Mammary epithelial cell (primary cell): ENCODE measurements at regions not wholly inside any gene's neighbourhood (a gene's known extent, or its start where the extent isn't known, plus 50 kb on each side); places are given as distances from the start of the nearest gene placed in this dataset.

Source experiments
- EZH2 ChIP-seq: IDR thresholded peaks from 2 replicates; pipeline ENCODE4 v1.6.1; 2012; ENCODE audit warnings: low read length, inconsistent platforms, borderline replicate concordance
- TF ChIP-seq, protein P1 (sequence below), 2 donors: IDR thresholded peaks in 1 of 2; conservative IDR thresholded peaks in 1 of 2; 2 replicates each; pipeline ENCODE4 v1.5.1; 2011 to 2012; ENCODE audit warnings: inconsistent platforms in 2 of 2, low read length in 2 of 2, mild to moderate bottlenecking in 2 of 2, control low read depth in 1 of 2, low read depth in 1 of 2; ENCODE audit not compliant: insufficient read depth in 1 of 2; ENCODE audit errors: extremely low read depth in 1 of 2

- TF ChIP-seq, protein P1, sequence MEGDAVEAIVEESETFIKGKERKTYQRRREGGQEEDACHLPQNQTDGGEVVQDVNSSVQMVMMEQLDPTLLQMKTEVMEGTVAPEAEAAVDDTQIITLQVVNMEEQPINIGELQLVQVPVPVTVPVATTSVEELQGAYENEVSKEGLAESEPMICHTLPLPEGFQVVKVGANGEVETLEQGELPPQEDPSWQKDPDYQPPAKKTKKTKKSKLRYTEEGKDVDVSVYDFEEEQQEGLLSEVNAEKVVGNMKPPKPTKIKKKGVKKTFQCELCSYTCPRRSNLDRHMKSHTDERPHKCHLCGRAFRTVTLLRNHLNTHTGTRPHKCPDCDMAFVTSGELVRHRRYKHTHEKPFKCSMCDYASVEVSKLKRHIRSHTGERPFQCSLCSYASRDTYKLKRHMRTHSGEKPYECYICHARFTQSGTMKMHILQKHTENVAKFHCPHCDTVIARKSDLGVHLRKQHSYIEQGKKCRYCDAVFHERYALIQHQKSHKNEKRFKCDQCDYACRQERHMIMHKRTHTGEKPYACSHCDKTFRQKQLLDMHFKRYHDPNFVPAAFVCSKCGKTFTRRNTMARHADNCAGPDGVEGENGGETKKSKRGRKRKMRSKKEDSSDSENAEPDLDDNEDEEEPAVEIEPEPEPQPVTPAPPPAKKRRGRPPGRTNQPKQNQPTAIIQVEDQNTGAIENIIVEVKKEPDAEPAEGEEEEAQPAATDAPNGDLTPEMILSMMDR (conservative IDR thresholded peaks at IDR 0.05 in 1 of 2, IDR thresholded peaks at IDR 0.05 in 1 of 2; ENCODE audit: extremely low read depth in 1 of 2, insufficient read depth in 1 of 2, low read depth in 1 of 2, low read length in 2 of 2): no peak
- TF ChIP-seq EZH2: no peak
Observed at GRCh38 chrX:110448459-110448858, 89.8 kb downstream of the RTL9 start.
